ENCODE measurements at regions not wholly inside any gene's neighbourhood (a gene's known extent, or its start where the extent isn't known, plus 50 kb on each side); places are given as distances from the start of the nearest gene placed in this dataset.

DNA sequence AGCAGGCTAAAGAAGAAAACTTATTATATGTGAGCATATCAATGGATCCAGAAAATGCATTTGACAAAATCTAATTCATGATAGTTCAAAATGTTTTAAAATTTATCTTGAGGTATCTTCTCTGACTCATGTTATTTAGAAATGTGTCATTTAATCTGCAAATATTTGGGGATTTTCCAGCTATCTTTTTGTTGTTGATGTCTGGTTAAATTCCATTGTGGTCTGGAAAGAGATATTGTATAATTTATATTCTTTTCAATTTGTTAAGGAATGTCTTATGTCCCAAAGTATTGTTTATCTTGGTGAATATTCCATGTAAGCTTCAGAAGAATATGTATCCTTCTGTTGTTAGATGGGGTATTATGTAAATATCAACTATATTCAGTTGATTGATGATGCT lies 942.5 kb downstream of the KCNMA1 start:
- TF ChIP-seq, protein P1, sequence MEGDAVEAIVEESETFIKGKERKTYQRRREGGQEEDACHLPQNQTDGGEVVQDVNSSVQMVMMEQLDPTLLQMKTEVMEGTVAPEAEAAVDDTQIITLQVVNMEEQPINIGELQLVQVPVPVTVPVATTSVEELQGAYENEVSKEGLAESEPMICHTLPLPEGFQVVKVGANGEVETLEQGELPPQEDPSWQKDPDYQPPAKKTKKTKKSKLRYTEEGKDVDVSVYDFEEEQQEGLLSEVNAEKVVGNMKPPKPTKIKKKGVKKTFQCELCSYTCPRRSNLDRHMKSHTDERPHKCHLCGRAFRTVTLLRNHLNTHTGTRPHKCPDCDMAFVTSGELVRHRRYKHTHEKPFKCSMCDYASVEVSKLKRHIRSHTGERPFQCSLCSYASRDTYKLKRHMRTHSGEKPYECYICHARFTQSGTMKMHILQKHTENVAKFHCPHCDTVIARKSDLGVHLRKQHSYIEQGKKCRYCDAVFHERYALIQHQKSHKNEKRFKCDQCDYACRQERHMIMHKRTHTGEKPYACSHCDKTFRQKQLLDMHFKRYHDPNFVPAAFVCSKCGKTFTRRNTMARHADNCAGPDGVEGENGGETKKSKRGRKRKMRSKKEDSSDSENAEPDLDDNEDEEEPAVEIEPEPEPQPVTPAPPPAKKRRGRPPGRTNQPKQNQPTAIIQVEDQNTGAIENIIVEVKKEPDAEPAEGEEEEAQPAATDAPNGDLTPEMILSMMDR (IDR thresholded peaks at IDR 0.05): no peak
- no peak for TF ChIP-seq POLR2A (IDR thresholded peaks at IDR 0.05)

Measured in lower leg skin (tissue), 3 donors.